GM23248 (cell line): ENCODE measurements at regions not wholly inside any gene's neighbourhood (a gene's known extent, or its start where the extent isn't known, plus 50 kb on each side); places are given as distances from the start of the nearest gene placed in this dataset.

ENCODE experiments used
- EZH2 ChIP-seq: fragments of 200-600 bp; sonication (generic); IDR thresholded peaks from 2 replicates; pipeline ENCODE4 v1.6.1; 2018; ENCODE audit warnings: antibody characterized with exemption, mild to moderate bottlenecking; ENCODE audit not compliant: insufficient read depth, poor library complexity, severe bottlenecking
- EZH2phosphoT487 ChIP-seq: fragments of 200-600 bp; sonication (generic); IDR thresholded peaks from 2 replicates; pipeline ENCODE4 v1.6.1; 2018; ENCODE audit warnings: antibody characterized with exemption, moderate library complexity, mild to moderate bottlenecking, low read depth; ENCODE audit not compliant: insufficient read depth

DNA sequence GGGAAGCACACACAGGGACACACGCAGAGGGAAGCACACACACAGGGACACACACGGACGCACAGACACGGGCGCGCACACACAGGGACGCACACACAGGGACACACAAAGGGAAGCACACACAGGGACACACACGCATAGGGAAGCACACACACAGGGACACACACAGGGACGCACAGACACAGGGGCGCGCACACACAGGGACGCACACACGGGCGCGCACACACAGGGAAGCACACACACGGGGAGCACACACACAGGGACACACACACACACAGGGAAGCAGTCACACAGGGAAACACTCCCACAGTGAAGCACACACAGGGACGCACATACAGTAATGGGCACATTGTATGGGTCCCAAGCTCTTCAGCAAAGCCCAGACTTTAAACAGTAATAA is 685.3 kb downstream of the TRIML1 start:
- no peak for TF ChIP-seq EZH2
- TF ChIP-seq EZH2phosphoT487, result no peak
